K562 (cell line): ENCODE measurements at regions not wholly inside any gene's neighbourhood (a gene's known extent, or its start where the extent isn't known, plus 50 kb on each side); places are given as distances from the start of the nearest gene placed in this dataset.
A peak's percentile ranks its signal among the peaks of the same experiment; 100 is the strongest.

Experiments
- BDP1 ChIP-seq: IDR thresholded peaks from 3 replicates; pipeline ENCODE4 v1.6.1; 2011; ENCODE audit not compliant: insufficient read length, insufficient read depth
- BRD4 ChIP-seq: fragments of 200-600 bp; sonication (generic); IDR thresholded peaks from 2 replicates; pipeline ENCODE4 v1.6.1; 2017; ENCODE audit warnings: inconsistent platforms
- GTF2E2 ChIP-seq: fragments of 200-800 bp; sonication (Bioruptor generic); IDR thresholded peaks from 2 replicates; pipeline ENCODE4 v1.6.1; 2016; ENCODE audit warnings: missing genetic modification characterization, missing compliant biosample characterization
- JUN ChIP-seq, 2 experiments: sonication (generic) in 1 of 2; formaldehyde crosslinking in 1 of 2; IDR thresholded peaks; 2 replicates each; pipeline versions ENCODE4 v1.6.1 to v1.8.0; 2012 to 2022; ENCODE audit warnings: borderline replicate concordance in 2 of 2, mild to moderate bottlenecking in 2 of 2, improper control_type of control experiment in 1 of 2, low read depth in 1 of 2, low read length in 1 of 2, missing genetic modification reagents in 1 of 2
- KDM5B ChIP-seq: fragments of 200-600 bp; sonication (generic); IDR thresholded peaks from 2 replicates; pipeline ENCODE4 v1.6.1; 2012; ENCODE audit warnings: low read depth, mild to moderate bottlenecking, moderate library complexity, low read length, control low read depth, inconsistent platforms; ENCODE audit not compliant: insufficient replicate concordance
- MYC ChIP-seq, 2 experiments: fragments of 250-450 bp in 1 of 2; sonication (Bioruptor Pico) in 1 of 2; IDR thresholded peaks; 2 replicates each; pipeline versions ENCODE4 v1.5.1 to v1.6.1; 2012 to 2021; ENCODE audit warnings: low read depth in 2 of 2, borderline replicate concordance in 1 of 2, improper control_type of control experiment in 1 of 2, low read length in 1 of 2, mild to moderate bottlenecking in 1 of 2, moderate library complexity in 1 of 2
- NFIX ChIP-seq: fragments of 250-450 bp; sonication (Bioruptor Pico); IDR thresholded peaks from 2 replicates; pipeline ENCODE4 v1.4.0; 2020; ENCODE audit warnings: low read depth, mild to moderate bottlenecking, moderate library complexity
- PCBP1 ChIP-seq: fragments of 200-400 bp; formaldehyde crosslinking; IDR thresholded peaks from 2 replicates; pipeline ENCODE4 v1.6.1; 2018; ENCODE audit warnings: mild to moderate bottlenecking, low read depth, low read length; ENCODE audit not compliant: poor library complexity, severe bottlenecking
- SRSF7 ChIP-seq: fragments of 200-400 bp; formaldehyde crosslinking; optimal IDR thresholded peaks from 2 replicates; pipeline ENCODE3; 2017; ENCODE audit warnings: mild to moderate bottlenecking, low read depth, low read length
- TCF7L2 ChIP-seq: fragments of 150-350 bp; IDR thresholded peaks from 2 replicates; pipeline ENCODE4 v1.6.1; 2016; ENCODE audit warnings: low read depth, mild to moderate bottlenecking, low read length, moderate library complexity
- TOE1 ChIP-seq, 2 experiments: fragments of 450-650 bp in 1 of 2; sonication (generic) in 1 of 2; formaldehyde crosslinking in 1 of 2; IDR thresholded peaks; 2 replicates each; pipeline versions ENCODE4 v1.7.1 to v1.8.0; 2016 to 2022; ENCODE audit warnings: borderline replicate concordance in 2 of 2, mild to moderate bottlenecking in 2 of 2, antibody characterized with exemption in 1 of 2, inconsistent platforms in 1 of 2, low read depth in 1 of 2, missing genetic modification reagents in 1 of 2, moderate library complexity in 1 of 2
- ZBTB17 ChIP-seq: fragments of 450-650 bp; formaldehyde crosslinking; IDR thresholded peaks from 2 replicates; pipeline ENCODE4 v1.4.0; 2020; ENCODE audit warnings: mild to moderate bottlenecking
- ZNF174 ChIP-seq: fragments of 250-450 bp; sonication (Bioruptor Pico); IDR thresholded peaks from 2 replicates; pipeline ENCODE4 v1.4.0; 2020; ENCODE audit warnings: mild to moderate bottlenecking
- ZNF232 ChIP-seq: sonication (generic); formaldehyde crosslinking; IDR thresholded peaks from 2 replicates; pipeline ENCODE4 v1.8.0; 2022; ENCODE audit warnings: mild to moderate bottlenecking, missing genetic modification reagents
- ZNF445 ChIP-seq: fragments of 250-450 bp; sonication (Bioruptor Pico); IDR thresholded peaks from 2 replicates; pipeline ENCODE4 v1.4.0; 2020; ENCODE audit warnings: low read depth, mild to moderate bottlenecking, moderate library complexity
- ZNF644 ChIP-seq: fragments of 200-800 bp; sonication (Bioruptor generic); IDR thresholded peaks from 2 replicates; pipeline ENCODE4 v1.6.1; 2016; ENCODE audit warnings: low read depth, missing genetic modification characterization, missing compliant biosample characterization
- TF ChIP-seq, protein P1 (sequence below): sonication (generic); formaldehyde crosslinking; IDR thresholded peaks from 2 replicates; pipeline ENCODE4 v1.9.0; 2022; ENCODE audit warnings: mild to moderate bottlenecking, missing genetic modification reagents
- TF ChIP-seq, protein P2 (sequence below), 2 experiments: fragments of 450-650 bp; IDR thresholded peaks; 2 replicates each; pipeline ENCODE4 v1.6.1; 2016
- TF ChIP-seq, protein P3 (sequence below): fragments of 450-650 bp; IDR thresholded peaks from 2 replicates; pipeline ENCODE4 v1.6.1; 2016

- no peak for TF ChIP-seq PCBP1
- TF ChIP-seq BRD4 = no peak
- no peak for TF ChIP-seq ZNF445 (CRISPR knock-in tag)
- TF ChIP-seq TOE1 (IDR thresholded peaks at IDR 0.05; ENCODE audit: borderline replicate concordance) = peak; percentile 35; the same call in 1 of the 2 replicates
- TF ChIP-seq TOE1 (CRISPR knock-in tag; IDR thresholded peaks at IDR 0.05; ENCODE audit: borderline replicate concordance, low read depth) = no peak
- peak; percentile 71; the same call in 1 of the 2 replicates for TF ChIP-seq MYC (IDR thresholded peaks at IDR 0.05; ENCODE audit: low read depth, low read length)
- TF ChIP-seq MYC (CRISPR knock-in tag; IDR thresholded peaks at IDR 0.05; ENCODE audit: borderline replicate concordance, low read depth) = peak; percentile 69; the same call in 1 of the 2 replicates
- TF ChIP-seq, protein P1, sequence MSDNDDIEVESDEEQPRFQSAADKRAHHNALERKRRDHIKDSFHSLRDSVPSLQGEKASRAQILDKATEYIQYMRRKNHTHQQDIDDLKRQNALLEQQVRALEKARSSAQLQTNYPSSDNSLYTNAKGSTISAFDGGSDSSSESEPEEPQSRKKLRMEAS = peak; percentile 94
- no peak for TF ChIP-seq TCF7L2
- TF ChIP-seq BDP1 = no peak
- TF ChIP-seq ZNF174 (CRISPR knock-in tag) = no peak
- TF ChIP-seq JUN (IDR thresholded peaks at IDR 0.05; ENCODE audit: borderline replicate concordance, low read depth, low read length) = no peak
- TF ChIP-seq JUN (CRISPR knock-in tag; IDR thresholded peaks at IDR 0.05; ENCODE audit: borderline replicate concordance) = no peak
- no peak for TF ChIP-seq ZNF644 (tag)
- peak; percentile 28 for TF ChIP-seq KDM5B
- TF ChIP-seq, protein P2, sequence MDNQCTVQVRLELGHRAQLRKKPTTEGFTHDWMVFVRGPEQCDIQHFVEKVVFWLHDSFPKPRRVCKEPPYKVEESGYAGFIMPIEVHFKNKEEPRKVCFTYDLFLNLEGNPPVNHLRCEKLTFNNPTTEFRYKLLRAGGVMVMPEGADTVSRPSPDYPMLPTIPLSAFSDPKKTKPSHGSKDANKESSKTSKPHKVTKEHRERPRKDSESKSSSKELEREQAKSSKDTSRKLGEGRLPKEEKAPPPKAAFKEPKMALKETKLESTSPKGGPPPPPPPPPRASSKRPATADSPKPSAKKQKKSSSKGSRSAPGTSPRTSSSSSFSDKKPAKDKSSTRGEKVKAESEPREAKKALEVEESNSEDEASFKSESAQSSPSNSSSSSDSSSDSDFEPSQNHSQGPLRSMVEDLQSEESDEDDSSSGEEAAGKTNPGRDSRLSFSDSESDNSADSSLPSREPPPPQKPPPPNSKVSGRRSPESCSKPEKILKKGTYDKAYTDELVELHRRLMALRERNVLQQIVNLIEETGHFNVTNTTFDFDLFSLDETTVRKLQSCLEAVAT (IDR thresholded peaks at IDR 0.05) = 0 out of 4 replicates have a peak, but pooled peaks of 1 of the 2 experiments have one; percentile 44
- TF ChIP-seq NFIX (CRISPR knock-in tag) = no peak
- TF ChIP-seq, protein P3, sequence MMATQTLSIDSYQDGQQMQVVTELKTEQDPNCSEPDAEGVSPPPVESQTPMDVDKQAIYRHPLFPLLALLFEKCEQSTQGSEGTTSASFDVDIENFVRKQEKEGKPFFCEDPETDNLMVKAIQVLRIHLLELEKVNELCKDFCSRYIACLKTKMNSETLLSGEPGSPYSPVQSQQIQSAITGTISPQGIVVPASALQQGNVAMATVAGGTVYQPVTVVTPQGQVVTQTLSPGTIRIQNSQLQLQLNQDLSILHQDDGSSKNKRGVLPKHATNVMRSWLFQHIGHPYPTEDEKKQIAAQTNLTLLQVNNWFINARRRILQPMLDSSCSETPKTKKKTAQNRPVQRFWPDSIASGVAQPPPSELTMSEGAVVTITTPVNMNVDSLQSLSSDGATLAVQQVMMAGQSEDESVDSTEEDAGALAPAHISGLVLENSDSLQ = 0 out of 2 replicates have a peak, but pooled peaks have one; percentile 5
- peak; percentile 76; the same call in 1 of the 2 replicates for TF ChIP-seq ZBTB17 (CRISPR knock-in tag)
- no peak for TF ChIP-seq SRSF7
- TF ChIP-seq GTF2E2 (tag) = no peak
- TF ChIP-seq ZNF232 = 0 out of 2 replicates have a peak, but pooled peaks have one; percentile 43
Measured at GRCh38 chr3:194070634-194071409, 65.1 kb upstream of the HES1 start (continued).
